ENCODE measurements at regions not wholly inside any gene's neighbourhood (a gene's known extent, or its start where the extent isn't known, plus 50 kb on each side); places are given as distances from the start of the nearest gene placed in this dataset.
A peak's percentile ranks its signal among the peaks of the same experiment; 100 is the strongest.

DNA sequence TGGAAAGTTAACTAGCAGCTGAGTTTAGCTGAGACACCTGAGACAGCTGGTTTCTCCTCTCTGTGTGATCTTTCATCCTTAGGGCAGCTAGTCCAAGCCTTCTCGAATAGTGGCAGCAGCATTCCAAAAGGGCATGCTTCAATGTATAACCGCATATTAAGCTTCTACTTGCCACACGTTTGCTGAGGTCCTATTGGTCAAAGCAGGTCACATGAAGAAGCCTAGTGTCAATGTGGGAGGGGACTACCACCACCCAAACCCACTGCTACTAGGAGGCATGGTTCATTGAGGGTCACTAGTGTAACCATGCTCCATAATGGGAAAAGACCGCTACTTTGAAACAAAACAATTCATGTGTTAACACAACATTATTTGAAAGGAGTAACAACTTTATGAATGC, 314.9 kb upstream of the SMIM31 start:
- H2BK120ac ChIP-seq (replicated peaks; ENCODE audit: low read depth, low read length) = no peak overlapping the region
- CTCF ChIA-PET (ENCODE audit: partially characterized antibody) = interaction anchor here (0.6 kb wide), 1 partner anchor 204 kb away, joined by 3 read pairs; no protein-coding TSS in a partner anchor
- POLR2A ChIA-PET (ENCODE audit: partially characterized antibody) = no interaction called here
- no peak overlapping the region for H2BK12ac ChIP-seq (ENCODE audit: low read depth, low read length)
- no peak overlapping the region for H3K4me2 ChIP-seq (ENCODE audit: insufficient read depth in 1 of 2, low read depth in 2 of 2, low read length in 2 of 2)
- FAIRE-seq = no peak
- no peaks in the 10 kb centered on the region for H3K9me3 ChIP-seq (ENCODE audit: insufficient read depth in 2 of 2, low read depth in 1 of 2, low read length in 1 of 2)
- H3K79me1 ChIP-seq (ENCODE audit: low read depth, low read length) = no peaks in the 10 kb centered on the region
- no peak overlapping the region for H2BK15ac ChIP-seq (ENCODE audit: low read length)
- H3K36me3 ChIP-seq (ENCODE audit: control insufficient read depth in 2 of 4, insufficient read depth in 4 of 4, low read length in 3 of 4) = no peaks in the 10 kb centered on the region
- no peak overlapping the region for H3K27ac ChIP-seq (ENCODE audit: low read depth, low read length)
- no peaks in the 10 kb centered on the region for H3K79me2 ChIP-seq (ENCODE audit: control insufficient read depth in 1 of 2, insufficient read depth in 2 of 2, low read length in 2 of 2)
- 78% methylated on average over 4 of the region's 4 CpGs; no CpG with 5 or more reads in 1 of the 2 experiments for WGBS, 2 experiments (ENCODE audit: extremely low coverage in 1 of 2, insufficient coverage in 1 of 2, insufficient read length in 1 of 2, insufficient replicate concordance in 2 of 2, low coverage in 1 of 2, low lambda C conversion rate in 2 of 2, missing lambda C conversion rate in 1 of 2)
- H4K5ac ChIP-seq (ENCODE audit: insufficient read length, low read depth, low read length) = no peak overlapping the region
- no peak overlapping the region for H4K91ac ChIP-seq (replicated peaks; ENCODE audit: insufficient read length, low read length)
- H2AFZ ChIP-seq (ENCODE audit: low read length) = no peak overlapping the region
- no peak overlapping the region for H2AK5ac ChIP-seq (ENCODE audit: low read depth, low read length)
- H4K20me1 ChIP-seq (replicated peaks in 1 of 2; ENCODE audit: control insufficient read depth in 1 of 2, insufficient read depth in 2 of 2, low read length in 2 of 2) = no peaks in the 10 kb centered on the region
- no peak overlapping the region for H4K8ac ChIP-seq (ENCODE audit: extremely low read depth, insufficient read depth, low read length)
- no peak overlapping the region for H3K18ac ChIP-seq (ENCODE audit: extremely low read depth, low read length)
- H2BK20ac ChIP-seq (ENCODE audit: low read length) = no peak overlapping the region
- H3K9ac ChIP-seq (replicated peaks in 1 of 4; ENCODE audit: extremely low read depth in 1 of 4, low read depth in 3 of 4, low read length in 3 of 4) = no peak overlapping the region
- H2BK5ac ChIP-seq (ENCODE audit: low read depth, low read length) = no peak overlapping the region
- no peak overlapping the region for H3K56ac ChIP-seq (replicated peaks; ENCODE audit: insufficient read length, low read depth, low read length)
- no peak overlapping the region for H3K4ac ChIP-seq (replicated peaks; ENCODE audit: insufficient read length, low read depth, low read length)
- H3K27me3 ChIP-seq (replicated peaks in 1 of 4; ENCODE audit: control insufficient read depth in 3 of 4, extremely low read depth in 1 of 4, insufficient read depth in 3 of 4, low read length in 3 of 4) = no peaks in the 10 kb centered on the region
- no peak overlapping the region for H3K14ac ChIP-seq (ENCODE audit: insufficient read length)
- DNase-seq (ENCODE audit: low read depth in 1 of 2, low spot score in 2 of 2) = no peak
- no peak overlapping the region for H3K4me3 ChIP-seq (ENCODE audit: extremely low read depth in 1 of 4, insufficient read depth in 2 of 4, low read depth in 3 of 4, low read length in 4 of 4)
- H3K4me1 ChIP-seq (replicated peaks in 1 of 4; ENCODE audit: control insufficient read depth in 3 of 4, insufficient read depth in 4 of 4, low read length in 3 of 4) = no peaks in the 10 kb centered on the region
- no peaks in the 10 kb centered on the region for H3K23me2 ChIP-seq (ENCODE audit: low read depth, low read length)
- TF ChIP-seq BACH1 (IDR thresholded peaks at IDR 0.05; ENCODE audit: low read length) (no peak), EZH2 (IDR thresholded peaks at IDR 0.05; ENCODE audit: low read depth, low read length, severe bottlenecking) (no peak), ZNF274 (IDR thresholded peaks at IDR 0.05; ENCODE audit: borderline replicate concordance, extremely low read depth, low read length) (no peak)
- TF ChIP-seq, protein P1, sequence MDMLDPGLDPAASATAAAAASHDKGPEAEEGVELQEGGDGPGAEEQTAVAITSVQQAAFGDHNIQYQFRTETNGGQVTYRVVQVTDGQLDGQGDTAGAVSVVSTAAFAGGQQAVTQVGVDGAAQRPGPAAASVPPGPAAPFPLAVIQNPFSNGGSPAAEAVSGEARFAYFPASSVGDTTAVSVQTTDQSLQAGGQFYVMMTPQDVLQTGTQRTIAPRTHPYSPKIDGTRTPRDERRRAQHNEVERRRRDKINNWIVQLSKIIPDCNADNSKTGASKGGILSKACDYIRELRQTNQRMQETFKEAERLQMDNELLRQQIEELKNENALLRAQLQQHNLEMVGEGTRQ (IDR thresholded peaks at IDR 0.05; ENCODE audit: low read length) = peak; percentile 22; the same call in 1 of the 2 replicates
- no peak overlapping the region for H3K23ac ChIP-seq (ENCODE audit: insufficient read length)

Measured in H1 (cell line).